Gastrocnemius medialis (tissue), 4 donors: ENCODE measurements at regions not wholly inside any gene's neighbourhood (a gene's known extent, or its start where the extent isn't known, plus 50 kb on each side); places are given as distances from the start of the nearest gene placed in this dataset.

Experiments
- ATAC-seq, 2 donors: fragments of 150-250 bp; one replicate each; pipeline ENCODE4 v1.9.1; 2016
- DNase-seq, 2 donors: peaks; one replicate each; pipeline ENCODE4 v3.0.0-alpha.2; 2019
- H3K27ac ChIP-seq, 4 donors: fragments of 200-600 bp; sonication (generic); 1 replicate in 1 of 4; 2 replicates in 3 of 4; pipeline ENCODE4 v1.5.1; 2016 to 2018; ENCODE audit warnings: mild to moderate bottlenecking in 2 of 4, moderate library complexity in 1 of 4
- H3K27me3 ChIP-seq, 3 donors: fragments of 200-600 bp; sonication (generic) in 2 of 3; 1 replicate in 1 of 3; 2 replicates in 2 of 3; pipeline versions ENCODE4 v1.5.1 to v1.6.0; 2016 to 2019; ENCODE audit warnings: mild to moderate bottlenecking in 1 of 3, moderate library complexity in 1 of 3
- H3K36me3 ChIP-seq, 2 donors: fragments of 200-600 bp; sonication (generic) in 1 of 2; one replicate each; pipeline ENCODE4 v1.5.1; 2017 to 2018
- H3K4me1 ChIP-seq, 2 donors: fragments of 200-600 bp; sonication (generic) in 1 of 2; one replicate each; pipeline ENCODE4 v1.5.1; 2016 to 2017; ENCODE audit warnings: mild to moderate bottlenecking in 2 of 2
- H3K4me3 ChIP-seq, 4 donors: fragments of 200-600 bp; sonication (generic) in 3 of 4; 1 replicate in 1 of 4; 2 replicates in 3 of 4; pipeline ENCODE4 v1.5.1; 2016 to 2019; ENCODE audit warnings: mild to moderate bottlenecking in 2 of 4
- H3K9me3 ChIP-seq, 3 donors: fragments of 200-600 bp; sonication (generic) in 2 of 3; 1 replicate in 1 of 3; 2 replicates in 2 of 3; pipeline ENCODE4 v1.5.1; 2016 to 2019
- POLR2A ChIP-seq, 2 donors: fragments of 450-650 bp; IDR thresholded peaks; one replicate each; pipeline ENCODE4 v1.6.1; 2017; ENCODE audit warnings: antibody characterized with exemption in 2 of 2, mild to moderate bottlenecking in 2 of 2, moderate library complexity in 2 of 2
- in situ Hi-C, 4 donors: fragments of 200-750 bp; cut with MboI; loops; one replicate each; pipeline versions ENCODE4 v1.15.0 to v1.8.0; 2017; ENCODE audit warnings: low sequenced_read_pairs in 4 of 4
- intact Hi-C: fragments of 100-400 bp; cut with DNase I; formaldehyde crosslinking; loops from one replicate; pipeline ENCODE4 v1.15.1; 2023; ENCODE audit warnings: low total_unique reads
- TF ChIP-seq, protein P1 (sequence below), 5 experiments: fragments of 450-650 bp in 3 of 5; fragments of 200-600 bp in 2 of 5; sonication (generic) in 2 of 5; IDR thresholded peaks in 4 of 5; conservative IDR thresholded peaks in 1 of 5; 1 replicate in 4 of 5; 2 replicates in 1 of 5; pipeline ENCODE4 v1.5.1; 2016 to 2019; ENCODE audit warnings: antibody characterized with exemption in 5 of 5, mild to moderate bottlenecking in 3 of 5, moderate library complexity in 3 of 5

DNA sequence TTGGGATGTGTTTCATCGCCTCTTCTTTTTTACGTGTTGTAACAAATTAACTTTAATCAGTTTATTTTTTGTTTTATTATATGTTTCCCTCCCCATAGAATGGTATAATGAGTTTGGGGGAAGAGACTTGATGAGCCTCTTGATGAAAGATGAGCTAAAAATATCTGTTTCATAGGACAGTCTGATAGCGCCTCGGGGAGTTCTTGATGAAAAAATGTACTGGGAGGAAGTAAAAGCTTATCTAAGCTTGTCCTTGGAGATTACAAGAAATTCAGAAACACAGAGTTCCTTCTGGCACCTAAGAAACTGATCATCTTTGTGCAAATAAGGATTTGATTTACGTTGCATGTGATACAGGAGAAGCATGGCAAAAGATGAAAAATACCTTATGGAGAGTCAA is 350.2 kb upstream of the CDH8 start:
- no peak overlapping the region for H3K27ac ChIP-seq
- intact Hi-C loops (no loop called here), in situ Hi-C loops (no loop called here)
- DNase-seq: no peak
- H3K9me3 ChIP-seq: no peaks in the 10 kb centered on the region
- TF ChIP-seq POLR2A (IDR thresholded peaks at IDR 0.05): no peak
- TF ChIP-seq, protein P1, sequence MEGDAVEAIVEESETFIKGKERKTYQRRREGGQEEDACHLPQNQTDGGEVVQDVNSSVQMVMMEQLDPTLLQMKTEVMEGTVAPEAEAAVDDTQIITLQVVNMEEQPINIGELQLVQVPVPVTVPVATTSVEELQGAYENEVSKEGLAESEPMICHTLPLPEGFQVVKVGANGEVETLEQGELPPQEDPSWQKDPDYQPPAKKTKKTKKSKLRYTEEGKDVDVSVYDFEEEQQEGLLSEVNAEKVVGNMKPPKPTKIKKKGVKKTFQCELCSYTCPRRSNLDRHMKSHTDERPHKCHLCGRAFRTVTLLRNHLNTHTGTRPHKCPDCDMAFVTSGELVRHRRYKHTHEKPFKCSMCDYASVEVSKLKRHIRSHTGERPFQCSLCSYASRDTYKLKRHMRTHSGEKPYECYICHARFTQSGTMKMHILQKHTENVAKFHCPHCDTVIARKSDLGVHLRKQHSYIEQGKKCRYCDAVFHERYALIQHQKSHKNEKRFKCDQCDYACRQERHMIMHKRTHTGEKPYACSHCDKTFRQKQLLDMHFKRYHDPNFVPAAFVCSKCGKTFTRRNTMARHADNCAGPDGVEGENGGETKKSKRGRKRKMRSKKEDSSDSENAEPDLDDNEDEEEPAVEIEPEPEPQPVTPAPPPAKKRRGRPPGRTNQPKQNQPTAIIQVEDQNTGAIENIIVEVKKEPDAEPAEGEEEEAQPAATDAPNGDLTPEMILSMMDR (IDR thresholded peaks at IDR 0.05 in 4 of 5, conservative IDR thresholded peaks at IDR 0.05 in 1 of 5): no peak
- H3K27me3 ChIP-seq: no peaks in the 10 kb centered on the region
- no peak for ATAC-seq
- no peak overlapping the region for H3K4me3 ChIP-seq
- H3K36me3 ChIP-seq: no peaks in the 10 kb centered on the region
- no peaks in the 10 kb centered on the region for H3K4me1 ChIP-seq

DNA sequence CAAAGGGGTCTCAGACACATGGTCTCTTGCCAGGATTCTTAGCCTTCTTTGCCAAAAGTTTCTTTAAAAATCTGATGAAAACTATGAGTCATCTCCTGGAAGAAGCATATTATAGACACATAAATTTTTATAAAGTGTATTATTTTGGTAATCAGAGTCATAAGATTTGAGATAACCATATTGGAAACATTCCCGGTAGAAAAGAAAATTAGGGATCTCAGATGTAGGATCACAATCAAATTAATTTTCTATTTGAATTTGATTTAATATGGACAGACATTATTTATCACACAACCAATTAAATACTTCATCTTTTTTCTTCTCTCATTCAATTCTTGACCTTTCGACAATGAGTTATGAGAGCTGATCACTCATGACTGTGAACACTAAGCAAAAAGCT is 347.7 kb upstream of the CDH8 start:
- intact Hi-C loops: no loop called here
- Histone ChIP-seq H3K27me3 (no peaks in the 10 kb centered on the region), H3K4me1 (no peaks in the 10 kb centered on the region), H3K9me3 (no peaks in the 10 kb centered on the region), H3K4me3 (no peak overlapping the region), H3K36me3 (no peaks in the 10 kb centered on the region), H3K27ac (no peak overlapping the region)
- TF ChIP-seq, protein P1 (IDR thresholded peaks at IDR 0.05 in 4 of 5, conservative IDR thresholded peaks at IDR 0.05 in 1 of 5): no peak
- TF ChIP-seq POLR2A (IDR thresholded peaks at IDR 0.05): no peak
- in situ Hi-C loops: no loop called here
- no peak for ATAC-seq
- no peak for DNase-seq

- DNase-seq (no peak), ATAC-seq (no peak)
- Histone ChIP-seq H3K4me1 (no peaks in the 10 kb centered on the region), H3K27ac (no peak overlapping the region), H3K27me3 (no peaks in the 10 kb centered on the region), H3K36me3 (no peaks in the 10 kb centered on the region), H3K4me3 (no peak overlapping the region), H3K9me3 (no peaks in the 10 kb centered on the region)
- in situ Hi-C loops (no loop called here), intact Hi-C loops (no loop called here)
- TF ChIP-seq POLR2A (IDR thresholded peaks at IDR 0.05): no peak
- TF ChIP-seq, protein P1 (IDR thresholded peaks at IDR 0.05 in 4 of 5, conservative IDR thresholded peaks at IDR 0.05 in 1 of 5): no peak
These were observed 334.2 kb upstream of the CDH8 start for GRCh38 chr16:62370445-62370844.

GRCh38 chr16:62363501-62363900 is 327.3 kb upstream of the CDH8 start:
- DNase-seq (no peak), ATAC-seq (no peak)
- no peak overlapping the region for H3K27ac ChIP-seq
- no peaks in the 10 kb centered on the region for H3K27me3 ChIP-seq
- intact Hi-C loops (no loop called here), in situ Hi-C loops (no loop called here)
- H3K36me3 ChIP-seq: no peaks in the 10 kb centered on the region
- no peaks in the 10 kb centered on the region for H3K9me3 ChIP-seq
- no peak for TF ChIP-seq POLR2A (IDR thresholded peaks at IDR 0.05)
- TF ChIP-seq, protein P1 (IDR thresholded peaks at IDR 0.05 in 4 of 5, conservative IDR thresholded peaks at IDR 0.05 in 1 of 5): no peak
- H3K4me3 ChIP-seq: no peak overlapping the region
- H3K4me1 ChIP-seq: no peaks in the 10 kb centered on the region

- in situ Hi-C loops: no loop called here
- Histone ChIP-seq H3K27me3 (no peaks in the 10 kb centered on the region), H3K36me3 (no peaks in the 10 kb centered on the region), H3K27ac (no peak overlapping the region), H3K9me3 (no peaks in the 10 kb centered on the region), H3K4me3 (no peak overlapping the region), H3K4me1 (no peaks in the 10 kb centered on the region)
- ATAC-seq (no peak), DNase-seq (no peak)
- intact Hi-C loops: no loop called here
- no peak for TF ChIP-seq POLR2A (IDR thresholded peaks at IDR 0.05)
- TF ChIP-seq, protein P1 (IDR thresholded peaks at IDR 0.05 in 4 of 5, conservative IDR thresholded peaks at IDR 0.05 in 1 of 5): no peak
These were observed 317.1 kb upstream of the CDH8 start for GRCh38 chr16:62353355-62353754.
